ENCODE measurements at regions not wholly inside any gene's neighbourhood (a gene's known extent, or its start where the extent isn't known, plus 50 kb on each side); places are given as distances from the start of the nearest gene placed in this dataset.

GRCh38 chr6:43848671-43849391 is 78.8 kb downstream of the VEGFA start (continued):
- no peak for TF ChIP-seq ZUFSP (CRISPR knock-in tag; IDR thresholded peaks at IDR 0.05; ENCODE audit: borderline replicate concordance)
- 0 out of 2 replicates have a peak, but pooled peaks have one; percentile 48 for TF ChIP-seq ZNF891 (CRISPR knock-in tag; IDR thresholded peaks at IDR 0.05)
- peak; percentile 86 for TF ChIP-seq YY1 (IDR thresholded peaks at IDR 0.05; ENCODE audit: insufficient read depth, insufficient replicate concordance, low read depth, low read length)
- peak; percentile 96 for TF ChIP-seq PITX1 (CRISPR knock-in tag; IDR thresholded peaks at IDR 0.05)
- TF ChIP-seq FOXJ3 (CRISPR knock-in tag; IDR thresholded peaks at IDR 0.05; ENCODE audit: borderline replicate concordance), result peak; percentile 67; the same call in 1 of the 2 replicates
- peak; percentile 61; the same call in 1 of the 2 replicates for TF ChIP-seq BCL6 (CRISPR knock-in tag; IDR thresholded peaks at IDR 0.05)
- peak; percentile 57; the same call in 1 of the 2 replicates for TF ChIP-seq GFI1 (CRISPR knock-in tag; IDR thresholded peaks at IDR 0.05; ENCODE audit: borderline replicate concordance)
- TF ChIP-seq ZNF160 (CRISPR knock-in tag; IDR thresholded peaks at IDR 0.05), result 0 out of 2 replicates have a peak, but pooled peaks have one; percentile 21
- TF ChIP-seq ZNF530 (CRISPR knock-in tag; IDR thresholded peaks at IDR 0.05; ENCODE audit: low read depth), result no peak
- TF ChIP-seq ZNF34 (CRISPR knock-in tag; IDR thresholded peaks at IDR 0.05; ENCODE audit: borderline replicate concordance), result no peak
- TF ChIP-seq ZBTB43 (CRISPR knock-in tag; conservative IDR thresholded peaks at IDR 0.05), result peak; percentile 90
- TF ChIP-seq ZZZ3 (CRISPR knock-in tag; IDR thresholded peaks at IDR 0.05; ENCODE audit: borderline replicate concordance), result no peak
- no peak for TF ChIP-seq ZSCAN21 (CRISPR knock-in tag; IDR thresholded peaks at IDR 0.05; ENCODE audit: borderline replicate concordance)
- peak; percentile 58; the same call in 1 of the 2 replicates for TF ChIP-seq ARNT2 (CRISPR knock-in tag; IDR thresholded peaks at IDR 0.05; ENCODE audit: low read depth)
- peak; percentile 34; the same call in 1 of the 2 replicates for TF ChIP-seq ZNF782 (CRISPR knock-in tag; IDR thresholded peaks at IDR 0.05; ENCODE audit: borderline replicate concordance)
